ENCODE measurements at regions not wholly inside any gene's neighbourhood (a gene's known extent, or its start where the extent isn't known, plus 50 kb on each side); places are given as distances from the start of the nearest gene placed in this dataset.

- no peaks in the 10 kb centered on the region for H3K9me3 ChIP-seq (replicated peaks; ENCODE audit: control insufficient read depth, insufficient read depth, low read length)
- H3K27me3 ChIP-seq (ENCODE audit: control insufficient read depth in 2 of 2, insufficient read depth in 2 of 2, low read length in 2 of 2) = no peaks in the 10 kb centered on the region
- no peaks in the 10 kb centered on the region for H3K36me3 ChIP-seq (ENCODE audit: control insufficient read depth in 2 of 2, extremely low read depth in 1 of 2, insufficient read depth in 2 of 2, low read length in 2 of 2)
- no peaks in the 10 kb centered on the region for H3K79me2 ChIP-seq (ENCODE audit: control insufficient read depth, insufficient read depth, low read length)
- no peak overlapping the region for H3K9ac ChIP-seq (replicated peaks; ENCODE audit: extremely low read depth, insufficient read depth, low read length)
- FAIRE-seq = no peak
- no peaks in the 10 kb centered on the region for H3K9me1 ChIP-seq (replicated peaks; ENCODE audit: control insufficient read depth, extremely low read depth, insufficient read depth, low read length)
- H4K20me1 ChIP-seq (replicated peaks; ENCODE audit: control insufficient read depth, extremely low read depth, insufficient read depth, low read length) = no peaks in the 10 kb centered on the region
- intact Hi-C loops (cut with micrococcal nuclease) (no loop called here), dilution Hi-C loops (cut with MboI; ENCODE audit: extremely low pct_ligation_motif_present, low sequenced_read_pairs) (no loop called here)
- H3K4me3 ChIP-seq (replicated peaks in 1 of 3; ENCODE audit: insufficient read depth in 1 of 3, low read depth in 1 of 3, low read length in 3 of 3) = no peak overlapping the region
- BruUV-seq (replicated peaks) = no TSS peak
- no peak overlapping the region for H3K4me2 ChIP-seq (ENCODE audit: insufficient read depth, low read length)
- H3K27ac ChIP-seq (ENCODE audit: insufficient read depth, low read depth, low read length) = no peak overlapping the region
- no peak for DNase-seq (ENCODE audit: low read depth, low spot score)
- no peaks in the 10 kb centered on the region for H3K4me1 ChIP-seq (ENCODE audit: control insufficient read depth, extremely low read depth, insufficient read depth, low read length)
- TF ChIP-seq CTCF (IDR thresholded peaks at IDR 0.05; ENCODE audit: extremely low read depth in 1 of 2, insufficient read depth in 1 of 2, low read depth in 1 of 2, low read length in 2 of 2) (no peak), MYC (IDR thresholded peaks at IDR 0.05; ENCODE audit: low read depth, low read length) (no peak), POLR2A (IDR thresholded peaks at IDR 0.05; ENCODE audit: low read depth, low read length) (no peak), GATA2 (IDR thresholded peaks at IDR 0.05; ENCODE audit: insufficient read depth, insufficient read length, low read depth, low read length) (no peak), EZH2 (IDR thresholded peaks at IDR 0.05; ENCODE audit: borderline replicate concordance, low read depth, low read length, severe bottlenecking) (no peak), POLR2AphosphoS5 (IDR thresholded peaks at IDR 0.05; ENCODE audit: insufficient read depth, low read depth, low read length) (no peak), JUN (IDR thresholded peaks at IDR 0.05; ENCODE audit: borderline replicate concordance, insufficient read depth, insufficient read length, low read depth) (no peak)
- TF ChIP-seq, protein P1, sequence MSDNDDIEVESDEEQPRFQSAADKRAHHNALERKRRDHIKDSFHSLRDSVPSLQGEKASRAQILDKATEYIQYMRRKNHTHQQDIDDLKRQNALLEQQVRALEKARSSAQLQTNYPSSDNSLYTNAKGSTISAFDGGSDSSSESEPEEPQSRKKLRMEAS (IDR thresholded peaks at IDR 0.05; ENCODE audit: insufficient read depth, insufficient read length) = no peak
- no peak overlapping the region for H2AFZ ChIP-seq (ENCODE audit: low read depth, low read length)
- POLR2A ChIA-PET = no interaction called here
- CTCF ChIA-PET = no interaction called here
Measured at GRCh38 chr18:33916200-33916599, 308.5 kb downstream of the NOL4 start.

Data from endothelial cell of umbilical vein (primary cell).